ENCODE measurements at regions not wholly inside any gene's neighbourhood (a gene's known extent, or its start where the extent isn't known, plus 50 kb on each side); places are given as distances from the start of the nearest gene placed in this dataset.
"Not testable (repeated sequence)": the region's sequence is repeated elsewhere in the genome, so short reads cannot be mapped to it uniquely, and the experiment has no call there.

- DNase-seq (ENCODE audit: extremely low read depth in 1 of 2, low read depth in 1 of 2), result no peak
Measured at GRCh38 chr6:134585517-134585873, 267.6 kb upstream of the SGK1 start.

GRCh38 chr6:134584847-134585516 lies 267.1 kb upstream of the SGK1 start:
- no peak for DNase-seq (ENCODE audit: extremely low read depth in 1 of 2, low read depth in 1 of 2)

- DNase-seq (ENCODE audit: extremely low read depth in 1 of 2, low read depth in 1 of 2), result no peak
Measured at GRCh38 chr6:134577998-134578397, 260.1 kb upstream of the SGK1 start.

GRCh38 chr6:134575221-134575620 lies 257.3 kb upstream of the SGK1 start:
- no peak for DNase-seq (ENCODE audit: extremely low read depth in 1 of 2, low read depth in 1 of 2)

- no peak for DNase-seq (ENCODE audit: extremely low read depth in 1 of 2, low read depth in 1 of 2)
Measured at GRCh38 chr6:134574491-134574890, 256.6 kb upstream of the SGK1 start.

- DNase-seq (ENCODE audit: extremely low read depth in 1 of 2, low read depth in 1 of 2), result not testable (repeated sequence)
Measured at GRCh38 chr6:134569996-134570395, 252.1 kb upstream of the SGK1 start.

GRCh38 chr6:134564705-134565104 lies 246.8 kb upstream of the SGK1 start:
- no peak for DNase-seq (ENCODE audit: extremely low read depth in 1 of 2, low read depth in 1 of 2)

- DNase-seq (ENCODE audit: extremely low read depth in 1 of 2, low read depth in 1 of 2), result no peak
Measured at GRCh38 chr6:134560019-134560418, 242.1 kb upstream of the SGK1 start.

GRCh38 chr6:134557509-134557908 lies 239.6 kb upstream of the SGK1 start:
- DNase-seq (ENCODE audit: extremely low read depth in 1 of 2, low read depth in 1 of 2), result no peak

GRCh38 chr6:134555672-134556071 lies 237.8 kb upstream of the SGK1 start:
- DNase-seq (ENCODE audit: extremely low read depth in 1 of 2, low read depth in 1 of 2), result no peak

- no peak for DNase-seq (ENCODE audit: extremely low read depth in 1 of 2, low read depth in 1 of 2)
Measured at GRCh38 chr6:134553936-134554335, 236.0 kb upstream of the SGK1 start.

- no peak for DNase-seq (ENCODE audit: extremely low read depth in 1 of 2, low read depth in 1 of 2)
Measured at GRCh38 chr6:134551245-134551960, 233.5 kb upstream of the SGK1 start.

- DNase-seq (ENCODE audit: extremely low read depth in 1 of 2, low read depth in 1 of 2), result no peak
Measured at GRCh38 chr6:134550604-134551003, 232.7 kb upstream of the SGK1 start.

GRCh38 chr6:134549854-134550253 lies 231.9 kb upstream of the SGK1 start:
- no peak for DNase-seq (ENCODE audit: extremely low read depth in 1 of 2, low read depth in 1 of 2)

GRCh38 chr6:134546962-134547645 lies 229.2 kb upstream of the SGK1 start:
- DNase-seq (ENCODE audit: extremely low read depth in 1 of 2, low read depth in 1 of 2), result no peak

- no peak for DNase-seq (ENCODE audit: extremely low read depth in 1 of 2, low read depth in 1 of 2)
Measured at GRCh38 chr6:134544737-134545136, 226.8 kb upstream of the SGK1 start.

- DNase-seq (ENCODE audit: extremely low read depth in 1 of 2, low read depth in 1 of 2), result no peak
Measured at GRCh38 chr6:134543128-134543527, 225.2 kb upstream of the SGK1 start.

GRCh38 chr6:134541001-134541400 lies 223.1 kb upstream of the SGK1 start:
- no peak for DNase-seq (ENCODE audit: extremely low read depth in 1 of 2, low read depth in 1 of 2)

- no peak for DNase-seq (ENCODE audit: extremely low read depth in 1 of 2, low read depth in 1 of 2)
Measured at GRCh38 chr6:134539865-134540323, 222.0 kb upstream of the SGK1 start.

GRCh38 chr6:134537765-134538164 lies 219.9 kb upstream of the SGK1 start:
- DNase-seq (ENCODE audit: extremely low read depth in 1 of 2, low read depth in 1 of 2), result not testable (repeated sequence)

- DNase-seq (ENCODE audit: extremely low read depth in 1 of 2, low read depth in 1 of 2), result no peak
Measured at GRCh38 chr6:134537146-134537555, 219.2 kb upstream of the SGK1 start.

- no peak for DNase-seq (ENCODE audit: extremely low read depth in 1 of 2, low read depth in 1 of 2)
Measured at GRCh38 chr6:134535831-134536230, 217.9 kb upstream of the SGK1 start.
